Transverse colon (tissue), 4 donors: ENCODE measurements at regions not wholly inside any gene's neighbourhood (a gene's known extent, or its start where the extent isn't known, plus 50 kb on each side); places are given as distances from the start of the nearest gene placed in this dataset.

ENCODE experiments used
- DNase-seq: peaks from one replicate; pipeline ENCODE4 v3.0.0-alpha.2; 2019
- H3K27ac ChIP-seq, 4 donors: fragments of 200-600 bp; sonication (generic); 2 replicates each; pipeline ENCODE4 v1.5.1; 2016 to 2018; ENCODE audit warnings: inconsistent platforms in 4 of 4
- H3K27me3 ChIP-seq: fragments of 200-600 bp; sonication (generic); 2 replicates; pipeline ENCODE4 v1.5.1; 2017; ENCODE audit warnings: inconsistent platforms
- H3K36me3 ChIP-seq, 4 donors: fragments of 200-600 bp; sonication (generic); 2 replicates each; pipeline ENCODE4 v1.5.1; 2017 to 2019; ENCODE audit warnings: inconsistent platforms in 4 of 4
- H3K4me1 ChIP-seq, 4 donors: fragments of 200-600 bp; sonication (generic); 2 replicates each; pipeline ENCODE4 v1.5.1; 2017 to 2020; ENCODE audit warnings: inconsistent platforms in 4 of 4
- H3K4me3 ChIP-seq, 4 donors: fragments of 200-600 bp; sonication (generic); 1 replicate in 1 of 4; 2 replicates in 3 of 4; pipeline versions ENCODE4 v1.5.1 to v1.6.1; 2017 to 2019; ENCODE audit warnings: inconsistent platforms in 4 of 4
- H3K9me3 ChIP-seq, 2 donors: fragments of 200-600 bp; sonication (generic); 2 replicates each; pipeline ENCODE4 v1.5.1; 2017 to 2019; ENCODE audit warnings: inconsistent platforms in 2 of 2
- EP300 ChIP-seq: sonication (generic); formaldehyde crosslinking; IDR thresholded peaks from one replicate; pipeline ENCODE4 v1.6.1; 2017; ENCODE audit warnings: antibody characterized with exemption, low read depth
- POLR2A ChIP-seq: fragments of 450-650 bp; IDR thresholded peaks from one replicate; pipeline ENCODE4 v1.6.1; 2016; ENCODE audit warnings: antibody characterized with exemption, mild to moderate bottlenecking, moderate library complexity
- POLR2AphosphoS5 ChIP-seq, 3 donors: sonication (generic); formaldehyde crosslinking; IDR thresholded peaks; one replicate each; pipeline ENCODE4 v1.6.1; 2016; ENCODE audit warnings: antibody characterized with exemption in 3 of 3
- WGBS, 2 donors: methylation state at CpG; one replicate each; pipeline ENCODE4 v1.1.5; 2018; ENCODE audit warnings: low coverage in 1 of 2; 5-methylcytosine and 5-hydroxymethylcytosine counted together
- in situ Hi-C, 4 donors: fragments of 200-750 bp; cut with MboI; loops; one replicate each; pipeline versions ENCODE4 v1.15.0 to v1.15.1; 2017; ENCODE audit warnings: low sequenced_read_pairs in 3 of 4, low pct_ligation_motif_present in 1 of 4, low pct_unique_long_range_greater_than_20kb in 1 of 4
- intact Hi-C: fragments of 100-400 bp; cut with DNase I; formaldehyde crosslinking; loops from one replicate; pipeline ENCODE4 v1.15.1; 2023; ENCODE audit warnings: low total_unique reads
- TF ChIP-seq, protein P1 (sequence below), 5 experiments: fragments of 200-600 bp in 3 of 5; fragments of 450-650 bp in 2 of 5; sonication (generic) in 3 of 5; IDR thresholded peaks; 1 replicate in 2 of 5; 2 replicates in 3 of 5; pipeline ENCODE4 v1.5.1; 2016 to 2017; ENCODE audit warnings: antibody characterized with exemption in 5 of 5, inconsistent platforms in 3 of 5, mild to moderate bottlenecking in 2 of 5, moderate library complexity in 1 of 5

DNA sequence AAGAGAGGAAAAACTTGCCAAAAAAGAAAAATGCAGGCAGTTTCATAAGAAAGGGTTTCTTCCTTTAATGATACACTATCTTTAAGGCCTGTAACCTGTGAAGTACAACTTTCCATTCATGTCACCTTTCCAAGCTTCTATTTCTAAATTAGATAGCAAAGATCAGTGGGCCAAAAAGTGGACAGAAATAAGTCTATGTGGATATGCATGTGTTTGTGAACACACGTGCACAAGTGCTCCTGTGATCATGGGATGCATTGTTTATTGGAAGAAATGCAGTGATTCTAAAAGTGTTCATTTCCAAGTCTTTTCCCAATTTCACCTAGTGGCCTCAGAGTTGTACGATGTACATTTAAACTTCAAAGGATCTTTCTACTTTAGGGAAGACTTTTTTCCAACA is 230.0 kb upstream of the BLID start:
- Histone ChIP-seq H3K27me3 (no peaks in the 10 kb centered on the region), H3K9me3 (no peaks in the 10 kb centered on the region), H3K4me3 (no peak overlapping the region), H3K36me3 (no peaks in the 10 kb centered on the region), H3K27ac (no peak overlapping the region), H3K4me1 (no peaks in the 10 kb centered on the region)
- whole genome bisulfite sequencing, 2 donors, result 83 to 100% methylated on average over 1 to 2 of the region's 2 CpGs
- in situ Hi-C loops, result no loop called here
- DNase-seq, result no peak
- intact Hi-C loops, result no loop called here
- TF ChIP-seq POLR2AphosphoS5 (IDR thresholded peaks at IDR 0.05), result no peak
- TF ChIP-seq, protein P1, sequence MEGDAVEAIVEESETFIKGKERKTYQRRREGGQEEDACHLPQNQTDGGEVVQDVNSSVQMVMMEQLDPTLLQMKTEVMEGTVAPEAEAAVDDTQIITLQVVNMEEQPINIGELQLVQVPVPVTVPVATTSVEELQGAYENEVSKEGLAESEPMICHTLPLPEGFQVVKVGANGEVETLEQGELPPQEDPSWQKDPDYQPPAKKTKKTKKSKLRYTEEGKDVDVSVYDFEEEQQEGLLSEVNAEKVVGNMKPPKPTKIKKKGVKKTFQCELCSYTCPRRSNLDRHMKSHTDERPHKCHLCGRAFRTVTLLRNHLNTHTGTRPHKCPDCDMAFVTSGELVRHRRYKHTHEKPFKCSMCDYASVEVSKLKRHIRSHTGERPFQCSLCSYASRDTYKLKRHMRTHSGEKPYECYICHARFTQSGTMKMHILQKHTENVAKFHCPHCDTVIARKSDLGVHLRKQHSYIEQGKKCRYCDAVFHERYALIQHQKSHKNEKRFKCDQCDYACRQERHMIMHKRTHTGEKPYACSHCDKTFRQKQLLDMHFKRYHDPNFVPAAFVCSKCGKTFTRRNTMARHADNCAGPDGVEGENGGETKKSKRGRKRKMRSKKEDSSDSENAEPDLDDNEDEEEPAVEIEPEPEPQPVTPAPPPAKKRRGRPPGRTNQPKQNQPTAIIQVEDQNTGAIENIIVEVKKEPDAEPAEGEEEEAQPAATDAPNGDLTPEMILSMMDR (IDR thresholded peaks at IDR 0.05), result no peak
- no peak for TF ChIP-seq POLR2A
- no peak for TF ChIP-seq EP300

DNA sequence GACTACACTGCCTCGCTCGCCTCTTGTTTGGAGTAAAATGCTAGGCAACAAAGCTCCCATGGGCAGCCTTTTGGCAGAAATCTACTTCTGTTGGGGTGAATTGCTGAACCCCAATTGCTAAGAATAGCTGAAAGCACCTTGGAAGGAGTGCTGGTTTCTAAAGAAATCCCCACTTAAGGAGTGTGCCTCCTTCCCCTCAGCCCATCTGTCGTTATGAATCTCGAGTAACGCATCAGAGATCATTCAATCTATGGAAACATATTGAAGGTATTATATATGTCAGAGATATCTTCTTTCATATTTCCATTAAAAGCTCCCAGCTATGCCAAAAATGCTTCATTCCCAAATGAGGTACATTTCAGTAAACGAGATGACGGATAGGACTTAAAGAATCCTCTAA is 229.6 kb upstream of the BLID start:
- DNase-seq, result no peak
- Histone ChIP-seq H3K4me1 (no peaks in the 10 kb centered on the region), H3K27me3 (no peaks in the 10 kb centered on the region), H3K9me3 (no peaks in the 10 kb centered on the region), H3K4me3 (no peak overlapping the region), H3K36me3 (no peaks in the 10 kb centered on the region), H3K27ac (no peak overlapping the region)
- WGBS, 2 donors, result 82 to 89% methylated on average over 7 of the region's 7 CpGs
- intact Hi-C loops (no loop called here), in situ Hi-C loops (no loop called here)
- TF ChIP-seq POLR2A (no peak), EP300 (no peak), POLR2AphosphoS5 (IDR thresholded peaks at IDR 0.05) (no peak)
- TF ChIP-seq, protein P1 (IDR thresholded peaks at IDR 0.05), result no peak

DNA sequence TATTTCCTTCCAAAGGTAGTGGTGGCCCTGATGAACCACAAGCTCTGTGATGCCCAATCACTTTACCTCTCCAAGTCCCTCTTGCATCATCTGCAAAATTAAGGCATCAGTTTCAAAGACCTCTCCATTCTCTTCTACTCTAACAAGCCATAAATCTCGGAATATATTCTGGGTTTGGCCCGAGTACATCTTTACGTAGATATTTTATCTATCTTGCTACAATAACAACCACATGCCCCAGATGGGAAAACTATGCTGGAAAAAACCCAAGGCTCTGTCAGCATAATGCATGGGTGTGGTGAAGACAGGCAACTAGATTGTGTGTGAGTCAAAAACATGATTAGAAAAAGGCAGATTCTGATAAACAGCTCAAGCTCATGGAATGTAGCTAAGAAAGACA is 228.2 kb upstream of the BLID start:
- H3K9me3 ChIP-seq, result no peaks in the 10 kb centered on the region
- no peak for DNase-seq
- no peaks in the 10 kb centered on the region for H3K27me3 ChIP-seq
- intact Hi-C loops (no loop called here), in situ Hi-C loops (no loop called here)
- TF ChIP-seq POLR2A, result no peak
- TF ChIP-seq, protein P1 (IDR thresholded peaks at IDR 0.05), result no peak
- TF ChIP-seq POLR2AphosphoS5 (IDR thresholded peaks at IDR 0.05), result no peak
- no peak for TF ChIP-seq EP300
- WGBS, 2 donors, result 62 to 85% methylated on average over 2 to 3 of the region's 3 CpGs
- H3K27ac ChIP-seq, result no peak overlapping the region
- no peaks in the 10 kb centered on the region for H3K4me1 ChIP-seq
- no peak overlapping the region for H3K4me3 ChIP-seq
- no peaks in the 10 kb centered on the region for H3K36me3 ChIP-seq

DNA sequence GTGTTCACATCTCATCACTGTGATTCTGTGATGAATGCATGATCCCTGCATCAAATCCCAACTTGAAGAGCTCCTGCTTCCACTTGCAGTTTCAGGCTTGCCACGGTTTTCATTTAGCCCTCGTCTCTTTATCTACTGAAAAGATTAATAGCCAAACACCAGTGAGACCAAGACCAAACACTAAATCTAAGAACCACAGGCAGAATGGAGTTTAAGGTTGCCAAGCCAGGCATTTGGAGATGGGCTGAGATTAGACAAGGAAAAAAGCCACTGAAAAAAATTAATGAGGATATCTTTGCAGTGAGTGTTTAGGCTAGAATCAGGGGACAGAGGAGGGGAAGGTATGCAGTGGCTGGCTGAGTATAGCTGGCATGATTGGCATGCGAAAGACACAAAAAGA is 227.2 kb upstream of the BLID start:
- no peaks in the 10 kb centered on the region for H3K9me3 ChIP-seq
- no peaks in the 10 kb centered on the region for H3K36me3 ChIP-seq
- H3K27me3 ChIP-seq, result no peaks in the 10 kb centered on the region
- WGBS, 2 donors, result 70 to 86% methylated on average over 1 to 3 of the region's 3 CpGs
- TF ChIP-seq, protein P1 (IDR thresholded peaks at IDR 0.05), result no peak
- TF ChIP-seq POLR2AphosphoS5 (IDR thresholded peaks at IDR 0.05) (no peak), EP300 (no peak), POLR2A (no peak)
- DNase-seq, result no peak
- intact Hi-C loops (no loop called here), in situ Hi-C loops (no loop called here)
- no peaks in the 10 kb centered on the region for H3K4me1 ChIP-seq
- no peak overlapping the region for H3K4me3 ChIP-seq
- no peak overlapping the region for H3K27ac ChIP-seq
